GM12878 (cell line): ENCODE measurements at regions not wholly inside any gene's neighbourhood (a gene's known extent, or its start where the extent isn't known, plus 50 kb on each side); places are given as distances from the start of the nearest gene placed in this dataset.

ENCODE experiments used
- TF ChIP-seq, protein P1 (sequence below): fragments of 450-650 bp; IDR thresholded peaks from 2 replicates; pipeline ENCODE4 v1.6.1; 2016; ENCODE audit warnings: mild to moderate bottlenecking, moderate library complexity, borderline replicate concordance
- TF ChIP-seq, protein P2 (sequence below), 3 experiments: IDR thresholded peaks in 2 of 3; conservative IDR thresholded peaks in 1 of 3; 2 replicates each; pipeline ENCODE4 v1.5.1; 2011; ENCODE audit warnings: low read depth in 3 of 3, low read length in 3 of 3, mild to moderate bottlenecking in 3 of 3, control low read depth in 2 of 3, moderate library complexity in 2 of 3, inconsistent platforms in 1 of 3, mixed read lengths in 1 of 3; ENCODE audit not compliant: control insufficient read depth in 2 of 3, insufficient read depth in 1 of 3; ENCODE audit errors: extremely low read depth in 1 of 3

DNA sequence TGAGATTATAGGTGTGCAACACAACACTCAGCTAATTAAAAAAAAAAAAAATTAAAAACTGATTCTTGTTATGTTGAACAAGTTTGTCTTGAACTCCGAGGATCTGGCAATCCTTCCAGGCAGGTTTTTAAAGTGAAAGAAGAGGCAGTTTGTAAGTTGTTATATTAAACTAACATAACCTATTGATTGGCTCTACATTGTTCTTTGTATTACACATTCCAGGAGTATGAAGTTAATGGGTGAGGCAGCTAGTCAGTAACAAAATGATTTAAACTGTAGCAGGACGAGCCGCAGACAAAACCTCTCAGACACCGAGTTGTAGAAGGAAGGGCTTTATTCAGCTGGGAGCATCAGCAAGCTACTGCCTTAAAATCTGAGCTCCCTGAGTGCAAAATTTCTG, 1953.9 kb upstream of the CDH6 start:
- TF ChIP-seq, protein P1, sequence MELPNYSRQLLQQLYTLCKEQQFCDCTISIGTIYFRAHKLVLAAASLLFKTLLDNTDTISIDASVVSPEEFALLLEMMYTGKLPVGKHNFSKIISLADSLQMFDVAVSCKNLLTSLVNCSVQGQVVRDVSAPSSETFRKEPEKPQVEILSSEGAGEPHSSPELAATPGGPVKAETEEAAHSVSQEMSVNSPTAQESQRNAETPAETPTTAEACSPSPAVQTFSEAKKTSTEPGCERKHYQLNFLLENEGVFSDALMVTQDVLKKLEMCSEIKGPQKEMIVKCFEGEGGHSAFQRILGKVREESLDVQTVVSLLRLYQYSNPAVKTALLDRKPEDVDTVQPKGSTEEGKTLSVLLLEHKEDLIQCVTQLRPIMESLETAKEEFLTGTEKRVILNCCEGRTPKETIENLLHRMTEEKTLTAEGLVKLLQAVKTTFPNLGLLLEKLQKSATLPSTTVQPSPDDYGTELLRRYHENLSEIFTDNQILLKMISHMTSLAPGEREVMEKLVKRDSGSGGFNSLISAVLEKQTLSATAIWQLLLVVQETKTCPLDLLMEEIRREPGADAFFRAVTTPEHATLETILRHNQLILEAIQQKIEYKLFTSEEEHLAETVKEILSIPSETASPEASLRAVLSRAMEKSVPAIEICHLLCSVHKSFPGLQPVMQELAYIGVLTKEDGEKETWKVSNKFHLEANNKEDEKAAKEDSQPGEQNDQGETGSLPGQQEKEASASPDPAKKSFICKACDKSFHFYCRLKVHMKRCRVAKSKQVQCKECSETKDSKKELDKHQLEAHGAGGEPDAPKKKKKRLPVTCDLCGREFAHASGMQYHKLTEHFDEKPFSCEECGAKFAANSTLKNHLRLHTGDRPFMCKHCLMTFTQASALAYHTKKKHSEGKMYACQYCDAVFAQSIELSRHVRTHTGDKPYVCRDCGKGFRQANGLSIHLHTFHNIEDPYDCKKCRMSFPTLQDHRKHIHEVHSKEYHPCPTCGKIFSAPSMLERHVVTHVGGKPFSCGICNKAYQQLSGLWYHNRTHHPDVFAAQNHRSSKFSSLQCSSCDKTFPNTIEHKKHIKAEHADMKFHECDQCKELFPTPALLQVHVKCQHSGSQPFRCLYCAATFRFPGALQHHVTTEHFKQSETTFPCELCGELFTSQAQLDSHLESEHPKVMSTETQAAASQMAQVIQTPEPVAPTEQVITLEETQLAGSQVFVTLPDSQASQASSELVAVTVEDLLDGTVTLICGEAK, result no peak
- TF ChIP-seq, protein P2, sequence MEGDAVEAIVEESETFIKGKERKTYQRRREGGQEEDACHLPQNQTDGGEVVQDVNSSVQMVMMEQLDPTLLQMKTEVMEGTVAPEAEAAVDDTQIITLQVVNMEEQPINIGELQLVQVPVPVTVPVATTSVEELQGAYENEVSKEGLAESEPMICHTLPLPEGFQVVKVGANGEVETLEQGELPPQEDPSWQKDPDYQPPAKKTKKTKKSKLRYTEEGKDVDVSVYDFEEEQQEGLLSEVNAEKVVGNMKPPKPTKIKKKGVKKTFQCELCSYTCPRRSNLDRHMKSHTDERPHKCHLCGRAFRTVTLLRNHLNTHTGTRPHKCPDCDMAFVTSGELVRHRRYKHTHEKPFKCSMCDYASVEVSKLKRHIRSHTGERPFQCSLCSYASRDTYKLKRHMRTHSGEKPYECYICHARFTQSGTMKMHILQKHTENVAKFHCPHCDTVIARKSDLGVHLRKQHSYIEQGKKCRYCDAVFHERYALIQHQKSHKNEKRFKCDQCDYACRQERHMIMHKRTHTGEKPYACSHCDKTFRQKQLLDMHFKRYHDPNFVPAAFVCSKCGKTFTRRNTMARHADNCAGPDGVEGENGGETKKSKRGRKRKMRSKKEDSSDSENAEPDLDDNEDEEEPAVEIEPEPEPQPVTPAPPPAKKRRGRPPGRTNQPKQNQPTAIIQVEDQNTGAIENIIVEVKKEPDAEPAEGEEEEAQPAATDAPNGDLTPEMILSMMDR (IDR thresholded peaks at IDR 0.05 in 2 of 3, conservative IDR thresholded peaks at IDR 0.05 in 1 of 3; ENCODE audit: control insufficient read depth in 2 of 3, extremely low read depth in 1 of 3, insufficient read depth in 1 of 3, low read depth in 3 of 3, low read length in 3 of 3), result no peak
